NCI-H1417 treated with DMSO at 0.1 percent for 48 hours (cell line): ENCODE measurements at regions not wholly inside any gene's neighbourhood (a gene's known extent, or its start where the extent isn't known, plus 50 kb on each side); places are given as distances from the start of the nearest gene placed in this dataset.

Experiments used
- DNase-seq: peaks from one replicate; lab custom pipeline; 2025; lab: John Stamatoyannopoulos, UW

- DNase-seq: no peak
These were observed 505.4 kb downstream of the BCL11A start for GRCh38 chr2:60047944-60048525.

- DNase-seq: no peak
These were observed 506.1 kb downstream of the BCL11A start for GRCh38 chr2:60047347-60047746.

GRCh38 chr2:60046529-60046928 is 506.9 kb downstream of the BCL11A start:
- no peak for DNase-seq

- DNase-seq: no peak
These were observed 508.0 kb downstream of the BCL11A start for GRCh38 chr2:60045456-60045855.

GRCh38 chr2:60044484-60044883 is 509.0 kb downstream of the BCL11A start:
- DNase-seq: no peak

GRCh38 chr2:60042023-60042422 is 511.4 kb downstream of the BCL11A start:
- no peak for DNase-seq

- no peak for DNase-seq
These were observed 520.1 kb downstream of the BCL11A start for GRCh38 chr2:60033325-60033724.

- no peak for DNase-seq
These were observed 523.9 kb downstream of the BCL11A start for GRCh38 chr2:60029566-60029883.

- DNase-seq: no peak
These were observed 524.4 kb downstream of the BCL11A start for GRCh38 chr2:60028849-60029565.

GRCh38 chr2:60025496-60025895 is 528.0 kb downstream of the BCL11A start:
- no peak for DNase-seq

- no peak for DNase-seq
These were observed 530.0 kb downstream of the BCL11A start for GRCh38 chr2:60023256-60023985.

- no peak for DNase-seq
These were observed 545.8 kb downstream of the BCL11A start for GRCh38 chr2:60007671-60008070.

- no peak for DNase-seq
These were observed 550.4 kb downstream of the BCL11A start for GRCh38 chr2:60003076-60003475.

GRCh38 chr2:60002183-60002867 is 551.1 kb downstream of the BCL11A start:
- DNase-seq: no peak

- DNase-seq: no peak
These were observed 552.8 kb downstream of the BCL11A start for GRCh38 chr2:60000686-60001085.

GRCh38 chr2:59998324-59998723 is 555.1 kb downstream of the BCL11A start:
- DNase-seq: no peak

- DNase-seq: no peak
These were observed 556.1 kb downstream of the BCL11A start for GRCh38 chr2:59997371-59997770.

GRCh38 chr2:59996855-59997254 is 556.6 kb downstream of the BCL11A start:
- DNase-seq: no peak

GRCh38 chr2:59993726-59994125 is 559.7 kb downstream of the BCL11A start:
- DNase-seq: no peak

GRCh38 chr2:59988341-59988740 is 565.1 kb downstream of the BCL11A start:
- DNase-seq: no peak

GRCh38 chr2:59986511-59986910 is 566.9 kb downstream of the BCL11A start:
- DNase-seq: no peak

GRCh38 chr2:59985923-59986322 is 567.5 kb downstream of the BCL11A start:
- DNase-seq: no peak
